SJSA1 (cell line): ENCODE measurements at regions not wholly inside any gene's neighbourhood (a gene's known extent, or its start where the extent isn't known, plus 50 kb on each side); places are given as distances from the start of the nearest gene placed in this dataset.
A peak's percentile ranks its signal among the peaks of the same experiment; 100 is the strongest.

Source experiments
- DNase-seq, 2 experiments: peaks; one replicate each; pipeline ENCODE4 v3.0.0-alpha.2; 2015 to 2020; ENCODE audit warnings: low spot score in 2 of 2, low read depth in 1 of 2
- H3K27ac ChIP-seq: fragments of 250-450 bp; sonication (Bioruptor Pico); 2 replicates; pipeline ENCODE4 v1.5.1; 2020; ENCODE audit warnings: mild to moderate bottlenecking, moderate library complexity
- H3K27me3 ChIP-seq: fragments of 250-450 bp; sonication (Bioruptor Pico); replicated peaks from 2 replicates; pipeline ENCODE4 v1.5.1; 2020; ENCODE audit warnings: mild to moderate bottlenecking, moderate library complexity
- H3K36me3 ChIP-seq: fragments of 250-450 bp; sonication (Bioruptor Pico); 2 replicates; pipeline ENCODE4 v1.5.1; 2020; ENCODE audit warnings: mild to moderate bottlenecking
- H3K4me1 ChIP-seq: fragments of 250-450 bp; sonication (Bioruptor Pico); replicated peaks from 2 replicates; pipeline ENCODE4 v1.6.1; 2021; ENCODE audit warnings: mild to moderate bottlenecking
- H3K4me3 ChIP-seq: fragments of 250-450 bp; sonication (Bioruptor Pico); 2 replicates; pipeline ENCODE4 v1.5.1; 2020; ENCODE audit warnings: mild to moderate bottlenecking
- H3K9me3 ChIP-seq: fragments of 250-450 bp; sonication (Bioruptor Pico); replicated peaks from 2 replicates; pipeline ENCODE4 v1.5.1; 2020; ENCODE audit warnings: mild to moderate bottlenecking

DNA sequence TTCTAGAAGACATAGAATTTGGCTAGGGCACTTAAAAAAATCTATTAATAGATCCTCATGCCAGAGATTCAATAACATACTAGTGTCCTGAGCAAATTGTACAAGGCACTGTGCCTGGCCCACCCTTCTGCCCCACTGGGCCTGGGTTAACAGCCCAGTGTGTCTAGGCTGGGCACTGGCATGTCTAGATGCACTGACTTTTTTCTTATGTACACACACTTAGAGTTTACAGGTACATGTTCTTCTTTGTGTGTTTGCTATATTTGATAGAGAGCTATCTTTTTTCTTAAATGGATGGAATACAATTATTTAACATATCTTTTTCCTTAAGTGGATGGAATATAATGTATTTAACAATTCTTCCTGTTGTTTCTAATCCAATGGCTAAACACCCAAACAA, 241.5 kb downstream of the AUH start:
- DNase-seq = no peak
- Histone ChIP-seq H3K4me3 (no peak overlapping the region), H3K27me3 (no peaks in the 10 kb centered on the region), H3K9me3 (no peaks in the 10 kb centered on the region; the same call in 1 of the 2 replicates), H3K4me1 (peaks cover 32% of the 10 kb centered on the region), H3K36me3 (no peaks in the 10 kb centered on the region), H3K27ac (peak overlapping the region; percentile 84)

DNA sequence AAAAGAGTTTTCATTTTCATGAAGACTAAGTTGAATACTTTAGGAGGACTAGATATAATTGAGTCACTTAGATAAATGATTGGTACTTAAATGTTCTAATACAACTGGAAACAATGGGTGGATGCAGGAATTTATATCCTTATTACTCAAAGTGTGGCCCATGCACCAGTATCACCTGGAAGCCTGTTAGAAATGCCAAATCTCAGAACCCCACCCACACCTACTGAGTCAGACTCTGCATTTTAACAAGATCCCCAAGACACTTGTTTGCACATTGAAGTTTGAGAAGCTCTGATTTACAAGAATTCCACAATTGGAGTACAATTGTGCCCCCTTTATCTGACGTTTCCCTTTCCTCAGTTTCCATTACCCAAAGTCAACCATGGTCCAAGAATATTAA, 239.0 kb downstream of the AUH start:
- Histone ChIP-seq H3K4me1 (peaks cover 35% of the 10 kb centered on the region), H3K27ac (no peak overlapping the region), H3K4me3 (no peak overlapping the region), H3K27me3 (no peaks in the 10 kb centered on the region), H3K36me3 (no peaks in the 10 kb centered on the region), H3K9me3 (no peaks in the 10 kb centered on the region; the same call in 1 of the 2 replicates)
- no peak for DNase-seq

- Histone ChIP-seq H3K4me3 (no peak overlapping the region), H3K27ac (no peak overlapping the region), H3K36me3 (no peaks in the 10 kb centered on the region)
These were observed 234.8 kb downstream of the AUH start for GRCh38 chr9:91126761-91127445.

GRCh38 chr9:91127653-91128052, 234.1 kb downstream of the AUH start:
- H3K9me3 ChIP-seq = no peaks in the 10 kb centered on the region; the same call in 1 of the 2 replicates
- no peak overlapping the region for H3K27ac ChIP-seq
- H3K27me3 ChIP-seq = no peaks in the 10 kb centered on the region
- no peak for DNase-seq
- no peaks in the 10 kb centered on the region for H3K36me3 ChIP-seq
- H3K4me1 ChIP-seq = peaks cover 29% of the 10 kb centered on the region
- H3K4me3 ChIP-seq = no peak overlapping the region

More at GRCh38 chr9:91126761-91127445, 234.8 kb downstream of the AUH start:
- Histone ChIP-seq H3K4me1 (peaks cover 25% of the 10 kb centered on the region), H3K27me3 (no peaks in the 10 kb centered on the region), H3K9me3 (no peaks in the 10 kb centered on the region; the same call in 1 of the 2 replicates)
- DNase-seq = no peak

GRCh38 chr9:91130796-91131318, 230.9 kb downstream of the AUH start:
- Histone ChIP-seq H3K36me3 (no peaks in the 10 kb centered on the region), H3K4me1 (peaks cover 29% of the 10 kb centered on the region), H3K27ac (peak overlapping the region; percentile 87), H3K9me3 (no peaks in the 10 kb centered on the region), H3K27me3 (no peaks in the 10 kb centered on the region), H3K4me3 (no peak overlapping the region)
- DNase-seq = no peak

DNA sequence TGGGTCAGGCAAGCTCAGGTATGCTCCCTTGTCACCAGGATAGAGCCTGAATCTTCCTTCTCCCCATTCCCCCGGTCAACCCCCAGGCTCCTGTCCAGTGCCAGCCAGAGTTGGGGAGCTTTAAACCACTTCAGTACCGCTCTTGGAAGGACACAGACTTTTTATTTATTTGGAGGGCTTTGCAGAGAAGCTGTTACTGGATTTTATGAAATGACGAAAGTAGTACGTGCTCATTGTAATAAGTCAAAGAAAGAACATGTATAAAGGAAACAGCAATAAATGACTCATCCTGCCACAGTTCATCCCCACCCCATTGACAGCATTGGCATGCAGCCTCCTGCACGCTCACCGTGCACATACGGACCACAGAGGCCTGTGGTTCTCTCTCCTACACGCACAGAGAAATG, 230.3 kb downstream of the AUH start:
- DNase-seq = peak; percentile 87
- H3K27me3 ChIP-seq = no peaks in the 10 kb centered on the region
- no peaks in the 10 kb centered on the region for H3K36me3 ChIP-seq
- H3K9me3 ChIP-seq = no peaks in the 10 kb centered on the region
- no peak overlapping the region for H3K4me3 ChIP-seq
- H3K27ac ChIP-seq = peak overlapping the region; percentile 87
- H3K4me1 ChIP-seq = peaks cover 28% of the 10 kb centered on the region

- DNase-seq = no peak
- H3K27ac ChIP-seq = peak overlapping the region; percentile 87; the same call in 1 of the 2 replicates
- H3K4me1 ChIP-seq = peaks cover 22% of the 10 kb centered on the region
- no peak overlapping the region for H3K4me3 ChIP-seq
- H3K36me3 ChIP-seq = no peaks in the 10 kb centered on the region
- no peaks in the 10 kb centered on the region for H3K9me3 ChIP-seq
- H3K27me3 ChIP-seq = no peaks in the 10 kb centered on the region
These were observed 229.1 kb downstream of the AUH start for GRCh38 chr9:91132576-91133073.

GRCh38 chr9:91134608-91135007, 227.1 kb downstream of the AUH start:
- no peak overlapping the region for H3K4me3 ChIP-seq
- H3K36me3 ChIP-seq = no peaks in the 10 kb centered on the region
- no peaks in the 10 kb centered on the region for H3K27me3 ChIP-seq
- H3K4me1 ChIP-seq = peaks cover 32% of the 10 kb centered on the region
- no peak overlapping the region for H3K27ac ChIP-seq
- DNase-seq = no peak
- no peaks in the 10 kb centered on the region for H3K9me3 ChIP-seq

DNA sequence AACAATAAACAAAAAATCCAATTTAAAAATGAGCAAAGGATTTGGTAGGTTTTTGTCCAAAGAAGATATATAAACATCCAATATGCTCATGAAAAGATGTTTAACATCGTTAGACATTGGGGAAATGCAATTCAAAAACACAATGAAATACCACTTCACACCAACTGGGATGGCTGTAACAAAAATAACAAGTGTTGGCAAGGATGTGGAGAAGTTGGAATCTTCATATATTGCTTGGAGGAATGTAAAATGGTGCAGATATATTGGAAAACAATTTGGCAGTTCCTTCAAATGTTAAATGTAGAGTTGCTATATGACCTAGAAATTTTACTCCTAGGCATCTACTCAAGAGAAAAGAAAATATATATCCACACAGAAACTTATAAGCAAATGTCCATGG, 224.3 kb downstream of the AUH start:
- no peak for DNase-seq
- Histone ChIP-seq H3K27me3 (no peaks in the 10 kb centered on the region), H3K9me3 (no peaks in the 10 kb centered on the region), H3K4me1 (peaks cover 10% of the 10 kb centered on the region), H3K36me3 (no peaks in the 10 kb centered on the region), H3K4me3 (no peak overlapping the region), H3K27ac (no peak overlapping the region)

GRCh38 chr9:91138760-91139159, 223.0 kb downstream of the AUH start:
- Histone ChIP-seq H3K9me3 (no peaks in the 10 kb centered on the region), H3K4me1 (peaks cover 10% of the 10 kb centered on the region), H3K36me3 (no peaks in the 10 kb centered on the region), H3K27me3 (no peaks in the 10 kb centered on the region), H3K27ac (no peak overlapping the region), H3K4me3 (no peak overlapping the region)
- DNase-seq = peak in 1 of 2 experiments; percentile 45

DNA sequence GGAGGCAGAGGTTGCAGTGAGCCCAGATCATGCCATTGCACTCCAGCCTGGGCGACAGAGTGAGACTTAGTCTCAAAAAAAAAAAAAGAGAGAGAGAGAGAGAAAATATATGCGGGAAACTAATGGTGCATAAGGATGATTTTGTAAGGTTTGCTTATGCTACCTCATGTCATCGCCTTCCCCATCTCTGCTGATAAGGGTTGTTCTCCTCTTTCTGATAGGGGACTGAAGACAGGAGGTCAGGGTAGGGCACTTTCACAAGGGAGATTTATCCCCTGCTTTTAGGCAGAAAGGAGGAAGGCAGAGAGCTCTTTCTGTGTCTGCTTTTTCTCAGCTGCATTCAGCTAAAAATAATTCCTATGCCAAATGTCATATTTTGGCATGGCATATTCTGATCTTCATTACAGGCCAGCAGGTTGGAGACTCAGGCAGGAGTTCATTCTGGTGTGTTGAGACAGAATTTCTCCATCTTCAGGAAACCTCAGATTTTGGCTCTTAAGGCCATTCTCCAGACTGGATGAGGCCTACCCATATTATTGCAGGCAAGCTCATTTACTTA, 220.2 kb downstream of the AUH start:
- no peak for DNase-seq
- no peaks in the 10 kb centered on the region for H3K36me3 ChIP-seq
- H3K4me3 ChIP-seq = no peak overlapping the region
- H3K4me1 ChIP-seq = peaks cover 10% of the 10 kb centered on the region
- H3K27ac ChIP-seq = no peak overlapping the region
- H3K9me3 ChIP-seq = no peaks in the 10 kb centered on the region
- no peaks in the 10 kb centered on the region for H3K27me3 ChIP-seq

GRCh38 chr9:91143162-91143561, 218.6 kb downstream of the AUH start:
- H3K27me3 ChIP-seq = no peaks in the 10 kb centered on the region
- no peaks in the 10 kb centered on the region for H3K36me3 ChIP-seq
- H3K4me1 ChIP-seq = peaks cover 10% of the 10 kb centered on the region
- H3K27ac ChIP-seq = no peak overlapping the region
- DNase-seq = no peak
- no peaks in the 10 kb centered on the region for H3K9me3 ChIP-seq
- no peak overlapping the region for H3K4me3 ChIP-seq

DNA sequence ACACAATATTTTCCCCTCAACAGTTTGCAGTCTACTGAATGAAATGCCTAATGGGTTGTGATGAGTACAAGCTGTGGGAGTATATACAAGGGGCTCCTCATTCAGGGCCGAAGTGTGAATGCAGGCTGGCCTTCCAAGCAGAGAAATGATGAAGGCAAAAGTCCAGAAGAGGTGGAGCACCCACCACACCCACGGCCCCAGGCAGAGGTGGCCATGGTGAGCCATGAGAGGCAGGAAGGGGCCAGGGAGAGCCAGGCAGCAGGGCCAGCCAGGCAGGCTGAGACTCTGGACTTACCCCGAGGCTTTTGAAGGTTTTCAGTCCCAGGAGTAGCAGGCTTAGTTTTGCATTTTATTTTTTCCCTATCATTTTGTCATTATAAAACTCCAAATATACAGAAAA, 218.1 kb downstream of the AUH start:
- Histone ChIP-seq H3K27ac (no peak overlapping the region), H3K36me3 (no peaks in the 10 kb centered on the region), H3K4me1 (peaks cover 6% of the 10 kb centered on the region), H3K4me3 (no peak overlapping the region), H3K27me3 (no peaks in the 10 kb centered on the region), H3K9me3 (no peaks in the 10 kb centered on the region)
- no peak for DNase-seq

GRCh38 chr9:91144769-91145168, 216.9 kb downstream of the AUH start:
- no peak overlapping the region for H3K27ac ChIP-seq
- no peak for DNase-seq
- H3K27me3 ChIP-seq = no peaks in the 10 kb centered on the region

More at GRCh38 chr9:91144769-91145168, 216.9 kb downstream of the AUH start:
- no peaks in the 10 kb centered on the region for H3K36me3 ChIP-seq
- H3K9me3 ChIP-seq = no peaks in the 10 kb centered on the region
- H3K4me1 ChIP-seq = peaks cover 4% of the 10 kb centered on the region; the same call in 1 of the 2 replicates
- no peak overlapping the region for H3K4me3 ChIP-seq
